ENCODE measurements at regions not wholly inside any gene's neighbourhood (a gene's known extent, or its start where the extent isn't known, plus 50 kb on each side); places are given as distances from the start of the nearest gene placed in this dataset.

GRCh38 chr5:4847766-4848165 lies 292.4 kb upstream of the ADAMTS16 start:
- DNase-seq (ENCODE audit: extremely low read depth, low read depth, low spot score) = no peak

GRCh38 chr5:4855036-4855435 lies 285.1 kb upstream of the ADAMTS16 start:
- DNase-seq (ENCODE audit: extremely low read depth, low read depth, low spot score) = no peak

- DNase-seq (ENCODE audit: extremely low read depth, low read depth, low spot score) = no peak
Measured at GRCh38 chr5:4855880-4856279, 284.2 kb upstream of the ADAMTS16 start.

GRCh38 chr5:4857761-4858160 lies 282.4 kb upstream of the ADAMTS16 start:
- no peak for DNase-seq (ENCODE audit: extremely low read depth, low read depth, low spot score)

- no peak for DNase-seq (ENCODE audit: extremely low read depth, low read depth, low spot score)
Measured at GRCh38 chr5:4859500-4860235, 280.5 kb upstream of the ADAMTS16 start.

- DNase-seq (ENCODE audit: extremely low read depth, low read depth, low spot score) = no peak
Measured at GRCh38 chr5:4860631-4861030, 279.5 kb upstream of the ADAMTS16 start.

GRCh38 chr5:4862500-4862899 lies 277.6 kb upstream of the ADAMTS16 start:
- DNase-seq (ENCODE audit: extremely low read depth, low read depth, low spot score) = peak; percentile 18

GRCh38 chr5:4866131-4866659 lies 273.9 kb upstream of the ADAMTS16 start:
- DNase-seq (ENCODE audit: extremely low read depth, low read depth, low spot score) = no peak

- no peak for DNase-seq (ENCODE audit: extremely low read depth, low read depth, low spot score)
Measured at GRCh38 chr5:4866817-4867216, 273.3 kb upstream of the ADAMTS16 start.

- peak; percentile 7 for DNase-seq (ENCODE audit: extremely low read depth, low read depth, low spot score)
Measured at GRCh38 chr5:4868140-4868735, 271.9 kb upstream of the ADAMTS16 start.

- DNase-seq (ENCODE audit: extremely low read depth, low read depth, low spot score) = no peak
Measured at GRCh38 chr5:4873652-4874051, 266.5 kb upstream of the ADAMTS16 start.

- no peak for DNase-seq (ENCODE audit: extremely low read depth, low read depth, low spot score)
Measured at GRCh38 chr5:4874097-4874496, 266.0 kb upstream of the ADAMTS16 start.

- DNase-seq (ENCODE audit: extremely low read depth, low read depth, low spot score) = no peak
Measured at GRCh38 chr5:4875942-4876341, 264.2 kb upstream of the ADAMTS16 start.

- no peak for DNase-seq (ENCODE audit: extremely low read depth, low read depth, low spot score)
Measured at GRCh38 chr5:4876804-4877203, 263.3 kb upstream of the ADAMTS16 start.

GRCh38 chr5:4877579-4877978 lies 262.6 kb upstream of the ADAMTS16 start:
- DNase-seq (ENCODE audit: extremely low read depth, low read depth, low spot score) = no peak

GRCh38 chr5:4879075-4879474 lies 261.1 kb upstream of the ADAMTS16 start:
- DNase-seq (ENCODE audit: extremely low read depth, low read depth, low spot score) = no peak

- peak; percentile 20 for DNase-seq (ENCODE audit: extremely low read depth, low read depth, low spot score)
Measured at GRCh38 chr5:4879693-4880303, 260.3 kb upstream of the ADAMTS16 start.

GRCh38 chr5:4880304-4880741 lies 259.8 kb upstream of the ADAMTS16 start:
- DNase-seq (ENCODE audit: extremely low read depth, low read depth, low spot score) = no peak

- DNase-seq (ENCODE audit: extremely low read depth, low read depth, low spot score) = no peak
Measured at GRCh38 chr5:4881366-4882002, 258.6 kb upstream of the ADAMTS16 start.

- DNase-seq (ENCODE audit: extremely low read depth, low read depth, low spot score) = no peak
Measured at GRCh38 chr5:4882186-4882585, 257.9 kb upstream of the ADAMTS16 start.

GRCh38 chr5:4883360-4883759 lies 256.8 kb upstream of the ADAMTS16 start:
- no peak for DNase-seq (ENCODE audit: extremely low read depth, low read depth, low spot score)
